Spinal cord (tissue), 9 donors: ENCODE measurements at regions not wholly inside any gene's neighbourhood (a gene's known extent, or its start where the extent isn't known, plus 50 kb on each side); places are given as distances from the start of the nearest gene placed in this dataset.
"Not testable (repeated sequence)": the region's sequence is repeated elsewhere in the genome, so short reads cannot be mapped to it uniquely, and the experiment has no call there.

Source experiments
- DNase-seq, 6 donors: peaks; one replicate each; pipeline versions ENCODE4 v3.0.0 to v3.0.0-alpha.2; 2013 to 2015; ENCODE audit warnings: low spot score in 6 of 6, low read depth in 4 of 6
- H3K27ac ChIP-seq: one replicate; pipeline ENCODE4 v1.5.1; 2013; ENCODE audit warnings: low read depth, low read length, control low read depth
- H3K27me3 ChIP-seq: one replicate; pipeline ENCODE4 v1.6.1; 2013; ENCODE audit warnings: low read length; ENCODE audit not compliant: control insufficient read depth, insufficient read depth
- H3K36me3 ChIP-seq: one replicate; pipeline ENCODE4 v1.6.1; 2013; ENCODE audit warnings: low read length; ENCODE audit not compliant: control insufficient read depth, insufficient read depth
- H3K4me1 ChIP-seq: one replicate; pipeline ENCODE4 v1.6.1; 2013; ENCODE audit warnings: low read length; ENCODE audit not compliant: control insufficient read depth, insufficient read depth
- H3K4me3 ChIP-seq: one replicate; pipeline ENCODE4 v1.5.1; 2013; ENCODE audit warnings: low read depth, low read length, control low read depth
- H3K9me3 ChIP-seq: one replicate; pipeline ENCODE4 v1.6.1; 2013; ENCODE audit warnings: low read length; ENCODE audit not compliant: control insufficient read depth, insufficient read depth
- WGBS: methylation state at CpG from one replicate; pipeline ENCODE4 v1.1.5; 2013; ENCODE audit warnings: missing lambda C conversion rate; ENCODE audit not compliant: insufficient coverage; 5-methylcytosine and 5-hydroxymethylcytosine counted together
- donor health status: healthy.

DNA sequence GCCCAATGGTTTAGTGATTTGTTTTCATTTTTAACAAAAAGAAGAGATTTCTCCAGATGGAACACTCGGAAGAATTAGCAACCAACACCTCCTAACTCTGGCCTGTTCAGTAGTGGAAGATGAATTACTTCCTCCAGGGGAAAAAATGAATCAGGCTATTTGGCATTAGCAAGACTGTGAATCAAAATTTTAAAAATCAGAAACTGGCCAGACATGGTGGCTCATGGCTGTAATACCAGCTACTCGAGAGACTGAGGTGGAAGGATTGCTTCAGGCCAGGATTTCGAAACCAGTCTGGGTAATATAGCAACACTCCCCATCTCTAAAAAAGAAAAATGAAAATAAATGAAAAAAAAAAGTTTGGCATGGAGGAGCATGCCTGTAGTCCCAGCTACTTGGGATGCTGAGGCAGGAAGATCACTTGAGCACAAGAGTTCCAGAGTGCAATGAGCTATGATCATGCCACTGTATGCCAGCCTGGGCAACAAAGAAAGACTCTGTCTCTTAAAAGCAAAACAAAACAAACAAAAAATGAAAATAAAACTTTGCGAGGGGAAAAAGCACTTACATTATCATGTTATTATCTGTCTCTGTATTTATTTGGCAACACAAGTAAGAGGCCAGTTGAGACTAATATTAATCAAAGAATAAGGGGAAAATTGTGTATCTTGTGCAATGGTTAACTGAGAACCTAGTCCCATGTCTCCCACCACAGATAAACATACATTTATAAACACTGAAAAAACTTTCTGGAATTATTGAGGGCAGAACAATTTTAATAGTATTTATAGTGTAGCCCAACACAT lies 796.3 kb upstream of the ANO3 start:
- WGBS, result no CpG with 5 or more reads among the region's 4 CpGs
- Histone ChIP-seq H3K36me3 (no peaks in the 10 kb centered on the region), H3K4me1 (no peaks in the 10 kb centered on the region), H3K4me3 (no peak overlapping the region), H3K27me3 (no peaks in the 10 kb centered on the region), H3K27ac (no peak overlapping the region), H3K9me3 (no peaks in the 10 kb centered on the region)
- DNase-seq, result no peak

DNA sequence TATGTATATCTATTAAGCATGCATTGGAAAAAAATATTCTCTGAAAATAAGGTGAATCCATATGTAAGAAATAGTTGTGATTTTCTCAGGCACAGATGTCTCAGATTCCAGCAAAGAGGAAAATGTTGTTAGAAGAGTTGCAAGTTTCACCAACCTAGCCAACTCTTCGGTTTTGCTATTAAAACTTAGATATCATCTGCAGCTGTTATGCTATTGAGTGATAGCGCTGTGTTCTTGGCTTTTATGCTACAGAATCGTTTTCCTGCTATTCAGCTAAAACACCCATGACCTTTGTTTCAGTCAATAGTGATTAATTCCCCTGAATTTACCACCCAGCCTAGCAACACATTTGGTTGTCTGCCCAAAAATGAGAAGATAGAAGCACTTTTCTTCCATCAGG lies 795.6 kb upstream of the ANO3 start:
- no peaks in the 10 kb centered on the region for H3K4me1 ChIP-seq
- WGBS, result no CpG with 5 or more reads among the region's 3 CpGs
- peak in 1 of 6 donors; percentile 4 for DNase-seq

DNA sequence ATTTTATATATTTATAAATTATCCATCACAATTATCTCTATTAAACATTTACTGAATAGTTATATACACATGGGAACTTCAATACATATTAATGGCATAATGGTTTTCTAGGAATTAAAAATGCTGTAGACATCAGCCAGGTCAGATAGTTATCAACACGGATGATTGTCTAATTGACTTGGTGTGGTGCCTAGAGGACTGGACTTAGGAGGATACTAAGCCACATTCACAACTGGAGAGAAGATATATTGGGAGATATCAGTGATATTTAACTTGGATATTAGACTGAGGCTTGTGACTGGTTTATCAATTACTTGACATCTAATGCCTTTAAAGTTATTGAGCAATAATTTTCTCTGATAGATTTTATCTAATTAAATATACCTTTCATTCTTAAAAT lies 794.5 kb upstream of the ANO3 start:
- Histone ChIP-seq H3K36me3 (no peaks in the 10 kb centered on the region), H3K27ac (no peak overlapping the region), H3K4me3 (no peak overlapping the region), H3K4me1 (no peaks in the 10 kb centered on the region), H3K27me3 (no peaks in the 10 kb centered on the region), H3K9me3 (no peaks in the 10 kb centered on the region)
- no peak for DNase-seq
- no CpG with 5 or more reads among the region's 1 CpG for WGBS

More for the DNA sequence above, 795.6 kb upstream of the ANO3 start:
- no peaks in the 10 kb centered on the region for H3K9me3 ChIP-seq
- no peak overlapping the region for H3K4me3 ChIP-seq
- H3K27ac ChIP-seq, result no peak overlapping the region
- no peaks in the 10 kb centered on the region for H3K36me3 ChIP-seq
- H3K27me3 ChIP-seq, result no peaks in the 10 kb centered on the region

DNA sequence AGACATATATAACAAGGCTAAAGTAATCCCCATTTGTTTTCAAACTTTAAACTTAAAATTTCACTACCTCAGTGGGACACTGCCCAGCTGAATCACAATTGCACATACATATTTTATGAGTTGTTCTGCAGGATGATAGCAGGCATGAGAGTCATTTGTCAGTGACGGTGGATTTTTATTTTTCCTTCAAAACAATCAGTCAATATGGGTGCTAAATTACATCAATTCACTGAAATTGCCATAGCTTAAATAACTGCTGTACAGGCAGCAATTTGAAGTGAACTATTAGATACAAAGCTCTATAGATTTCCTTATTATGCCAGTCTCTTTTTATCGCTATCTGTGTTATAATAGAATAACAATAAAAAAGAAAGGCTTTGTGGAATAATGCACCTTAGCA lies 784.6 kb upstream of the ANO3 start:
- Histone ChIP-seq H3K27ac (no peak overlapping the region), H3K4me3 (no peak overlapping the region), H3K27me3 (no peaks in the 10 kb centered on the region), H3K36me3 (no peaks in the 10 kb centered on the region), H3K4me1 (no peaks in the 10 kb centered on the region), H3K9me3 (no peaks in the 10 kb centered on the region)
- WGBS, result no CpG with 5 or more reads among the region's 2 CpGs
- DNase-seq, result peak in 1 of 6 donors; percentile 54

DNA sequence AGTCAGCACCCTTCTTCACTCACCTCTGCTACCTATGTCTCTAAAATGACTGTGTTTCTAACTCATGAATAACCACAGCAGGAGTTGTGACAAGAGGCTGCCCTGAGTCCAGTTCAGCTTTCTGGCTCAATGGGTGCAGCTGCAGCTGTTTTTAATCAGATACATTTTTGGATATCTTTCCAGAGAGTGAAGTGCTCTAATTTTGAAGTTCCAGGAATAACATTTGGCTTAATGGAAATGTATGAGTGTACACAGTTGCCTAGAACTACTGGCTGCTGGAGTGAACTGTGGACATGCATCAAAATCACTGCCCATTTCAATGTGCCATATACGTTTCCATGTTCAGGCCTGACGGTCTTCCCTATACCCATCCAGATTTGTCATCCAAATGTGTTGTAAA lies 769.5 kb upstream of the ANO3 start:
- Histone ChIP-seq H3K27ac (no peak overlapping the region), H3K27me3 (no peaks in the 10 kb centered on the region), H3K36me3 (no peaks in the 10 kb centered on the region), H3K4me3 (no peak overlapping the region), H3K4me1 (no peaks in the 10 kb centered on the region), H3K9me3 (no peaks in the 10 kb centered on the region)
- WGBS, result 83% methylated on average over 1 of the region's 2 CpGs
- peak in 2 of 6 donors; percentile 3 to 15 for DNase-seq

DNA sequence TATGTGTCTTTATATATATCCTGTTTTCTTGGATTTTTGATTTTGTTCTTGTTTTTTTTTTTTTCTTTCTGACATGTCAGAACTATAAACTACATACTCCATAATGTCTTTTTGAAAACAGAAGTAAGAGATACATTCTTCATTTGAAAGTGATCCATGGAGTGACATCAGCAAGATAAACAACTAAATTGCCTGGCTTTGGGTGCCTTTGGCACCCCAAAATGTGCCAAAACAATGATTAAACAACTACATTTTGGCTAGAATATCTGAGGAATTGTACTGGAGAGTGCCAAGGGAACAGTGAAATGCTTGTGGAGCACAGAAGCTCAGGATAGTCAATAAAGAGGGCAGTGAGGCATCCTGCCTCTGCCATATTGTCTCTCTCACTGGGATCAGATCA lies 766.1 kb upstream of the ANO3 start:
- DNase-seq, result peak in 1 of 6 donors; percentile 58
- Histone ChIP-seq H3K27me3 (no peaks in the 10 kb centered on the region), H3K36me3 (no peaks in the 10 kb centered on the region), H3K9me3 (no peaks in the 10 kb centered on the region), H3K4me1 (no peaks in the 10 kb centered on the region), H3K4me3 (no peak overlapping the region), H3K27ac (no peak overlapping the region)

DNA sequence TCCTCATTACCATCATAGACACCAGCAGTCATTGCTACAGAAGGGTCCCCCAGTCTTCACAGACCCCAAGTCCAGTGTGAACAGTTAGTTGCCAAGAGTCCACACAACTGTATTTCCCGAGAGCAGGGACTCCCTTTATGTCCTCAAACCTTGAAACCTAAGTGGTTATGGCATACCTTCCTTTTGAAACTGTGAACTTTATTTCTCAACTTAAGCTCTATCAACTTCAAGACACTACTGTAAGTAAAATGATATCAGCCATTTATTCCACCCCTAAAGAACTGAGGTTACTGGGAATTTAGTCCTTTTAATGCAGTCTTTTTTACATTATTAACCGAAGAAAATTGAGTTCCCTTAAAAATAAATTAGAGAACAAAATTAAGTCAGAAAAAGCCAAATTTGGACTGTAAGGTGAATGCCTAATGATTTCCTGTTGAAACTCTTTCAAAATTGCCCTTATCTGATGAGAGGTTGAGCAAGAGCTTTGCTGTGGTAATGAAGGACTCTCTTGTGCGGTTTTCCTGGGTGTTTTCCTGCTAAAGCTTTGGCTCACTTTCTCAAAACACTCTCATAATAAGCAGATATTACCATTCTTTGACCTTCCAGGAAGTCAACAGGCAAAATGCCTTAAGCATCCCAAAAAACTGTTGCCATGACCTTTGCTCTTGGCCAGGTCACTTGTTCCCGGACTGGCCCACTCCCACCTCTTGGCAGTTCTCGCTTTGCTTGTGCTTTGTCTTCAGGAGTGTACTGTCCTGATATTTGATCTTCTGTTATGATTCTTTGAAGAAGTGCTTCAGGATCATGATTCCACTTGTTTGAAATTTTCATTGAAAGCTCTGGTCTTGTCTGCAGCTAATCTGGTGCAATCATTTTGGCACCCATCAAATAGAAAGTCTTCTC lies 765.4 kb upstream of the ANO3 start:
- no peaks in the 10 kb centered on the region for H3K36me3 ChIP-seq
- no peaks in the 10 kb centered on the region for H3K9me3 ChIP-seq
- no peak for DNase-seq
- H3K4me3 ChIP-seq, result no peak overlapping the region
- H3K27ac ChIP-seq, result no peak overlapping the region
- WGBS, result 73% methylated on average over 2 of the region's 5 CpGs
- H3K4me1 ChIP-seq, result no peaks in the 10 kb centered on the region
- H3K27me3 ChIP-seq, result no peaks in the 10 kb centered on the region

DNA sequence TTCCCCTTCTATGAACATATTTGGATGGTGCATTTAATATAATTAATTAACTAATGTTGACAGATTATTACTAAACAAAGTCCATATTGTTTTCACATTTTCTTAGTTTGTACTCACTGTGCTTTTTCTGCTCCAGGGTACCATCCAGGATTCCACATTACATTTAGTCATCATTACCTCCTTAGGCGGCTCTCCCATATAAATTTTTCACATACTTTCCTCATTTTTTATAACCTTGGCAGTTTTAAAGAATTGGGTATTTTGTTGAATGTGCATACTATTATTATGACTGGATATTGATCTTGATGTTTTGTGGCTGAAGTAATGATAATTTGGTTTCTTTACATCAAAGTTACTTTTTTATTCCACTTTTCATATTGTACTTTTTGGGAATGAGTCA lies 755.6 kb upstream of the ANO3 start:
- H3K4me3 ChIP-seq, result no peak overlapping the region
- no CpG with 5 or more reads among the region's 1 CpG for WGBS
- no peaks in the 10 kb centered on the region for H3K9me3 ChIP-seq
- H3K36me3 ChIP-seq, result no peaks in the 10 kb centered on the region
- no peaks in the 10 kb centered on the region for H3K27me3 ChIP-seq
- H3K27ac ChIP-seq, result no peak overlapping the region
- no peak for DNase-seq
- no peaks in the 10 kb centered on the region for H3K4me1 ChIP-seq

DNA sequence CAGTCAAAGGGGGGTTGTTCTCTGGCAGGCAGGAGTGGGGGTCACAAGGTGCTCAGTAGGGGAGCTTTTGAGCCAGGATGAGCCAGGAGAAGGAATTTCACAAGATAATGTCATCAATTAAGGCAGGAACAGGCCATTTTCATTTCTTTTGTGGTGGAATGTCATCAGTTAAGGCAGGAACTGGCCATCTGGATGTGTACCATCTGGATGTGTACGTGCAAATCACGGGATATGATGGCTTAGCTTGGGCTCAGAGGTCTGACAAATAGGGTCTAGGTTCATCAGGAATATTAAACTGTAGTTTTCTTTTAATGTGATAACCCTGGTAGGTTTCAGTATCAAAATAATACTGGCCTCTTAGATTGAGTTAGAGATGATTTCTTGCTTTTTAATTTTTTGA lies 752.4 kb upstream of the ANO3 start:
- H3K27ac ChIP-seq, H3K4me3 ChIP-seq, H3K27me3 ChIP-seq, DNase-seq, H3K9me3 ChIP-seq, H3K4me1 ChIP-seq, H3K36me3 ChIP-seq: not testable (repeated sequence)
- 34% methylated on average over 2 of the region's 2 CpGs for WGBS

DNA sequence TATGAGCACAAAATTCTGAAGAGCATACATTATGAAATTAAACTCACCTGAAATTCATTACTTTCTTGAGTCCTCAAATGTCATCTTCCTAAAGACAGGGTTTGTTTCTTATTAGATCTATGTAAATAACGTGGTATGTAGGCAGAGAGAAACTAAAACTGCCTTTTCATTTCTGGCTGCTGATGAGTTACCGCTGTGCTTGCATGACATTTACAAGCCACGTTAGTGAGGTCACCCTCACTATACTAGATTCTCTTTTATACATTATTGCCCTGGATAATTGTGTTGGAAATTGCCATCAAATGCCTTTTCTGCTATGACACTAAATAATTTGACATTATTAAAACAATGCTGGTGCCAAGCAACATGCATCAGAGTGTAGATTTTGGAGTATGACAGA lies 748.3 kb upstream of the ANO3 start:
- no peaks in the 10 kb centered on the region for H3K27me3 ChIP-seq
- no CpG with 5 or more reads among the region's 3 CpGs for WGBS
- DNase-seq, result peak in 1 of 6 donors; percentile 12
- H3K4me3 ChIP-seq, result no peak overlapping the region
- H3K27ac ChIP-seq, result no peak overlapping the region
- H3K4me1 ChIP-seq, result no peaks in the 10 kb centered on the region
- no peaks in the 10 kb centered on the region for H3K9me3 ChIP-seq
- H3K36me3 ChIP-seq, result no peaks in the 10 kb centered on the region
